PC-9 (cell line): ENCODE measurements at regions not wholly inside any gene's neighbourhood (a gene's known extent, or its start where the extent isn't known, plus 50 kb on each side); places are given as distances from the start of the nearest gene placed in this dataset.

Experiments used
- EZH2 ChIP-seq: fragments of 200-600 bp; sonication (generic); IDR thresholded peaks from 2 replicates; pipeline ENCODE4 v1.8.0; 2017; ENCODE audit warnings: antibody characterized with exemption, low read depth
- TF ChIP-seq, protein P1 (sequence below): fragments of 200-600 bp; sonication (generic); conservative IDR thresholded peaks from 2 replicates; pipeline ENCODE4 v1.6.1; 2017; ENCODE audit warnings: mixed run types, antibody characterized with exemption, mild to moderate bottlenecking, moderate library complexity

DNA sequence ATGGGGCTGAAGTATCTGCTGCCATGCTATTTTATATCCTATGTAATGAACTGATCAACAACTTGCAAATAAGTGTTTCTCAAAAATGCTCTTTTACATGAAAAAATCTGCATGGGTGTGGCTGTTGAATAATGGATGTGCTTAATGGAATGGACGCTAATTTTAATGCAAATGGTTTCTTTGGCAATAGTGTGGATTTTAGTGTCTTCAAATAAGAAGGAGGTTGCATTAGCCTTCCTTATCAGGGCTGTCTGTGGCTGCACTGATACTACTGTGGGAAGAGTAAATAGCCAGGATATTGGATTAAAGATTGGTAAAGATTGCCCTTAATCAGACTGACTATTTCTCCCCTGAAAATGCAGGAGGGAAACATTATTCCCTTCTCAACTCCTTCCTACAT, 121.9 kb upstream of the STK32A start:
- TF ChIP-seq, protein P1, sequence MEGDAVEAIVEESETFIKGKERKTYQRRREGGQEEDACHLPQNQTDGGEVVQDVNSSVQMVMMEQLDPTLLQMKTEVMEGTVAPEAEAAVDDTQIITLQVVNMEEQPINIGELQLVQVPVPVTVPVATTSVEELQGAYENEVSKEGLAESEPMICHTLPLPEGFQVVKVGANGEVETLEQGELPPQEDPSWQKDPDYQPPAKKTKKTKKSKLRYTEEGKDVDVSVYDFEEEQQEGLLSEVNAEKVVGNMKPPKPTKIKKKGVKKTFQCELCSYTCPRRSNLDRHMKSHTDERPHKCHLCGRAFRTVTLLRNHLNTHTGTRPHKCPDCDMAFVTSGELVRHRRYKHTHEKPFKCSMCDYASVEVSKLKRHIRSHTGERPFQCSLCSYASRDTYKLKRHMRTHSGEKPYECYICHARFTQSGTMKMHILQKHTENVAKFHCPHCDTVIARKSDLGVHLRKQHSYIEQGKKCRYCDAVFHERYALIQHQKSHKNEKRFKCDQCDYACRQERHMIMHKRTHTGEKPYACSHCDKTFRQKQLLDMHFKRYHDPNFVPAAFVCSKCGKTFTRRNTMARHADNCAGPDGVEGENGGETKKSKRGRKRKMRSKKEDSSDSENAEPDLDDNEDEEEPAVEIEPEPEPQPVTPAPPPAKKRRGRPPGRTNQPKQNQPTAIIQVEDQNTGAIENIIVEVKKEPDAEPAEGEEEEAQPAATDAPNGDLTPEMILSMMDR: no peak
- TF ChIP-seq EZH2: no peak
